IMR-90 (cell line): ENCODE measurements at regions not wholly inside any gene's neighbourhood (a gene's known extent, or its start where the extent isn't known, plus 50 kb on each side); places are given as distances from the start of the nearest gene placed in this dataset.

ENCODE experiments used
- ATAC-seq: fragments of 200-7000 bp; cut with Tn5 transposase; 2 replicates; pipeline ENCODE4 v1.9.1; 2020; ENCODE audit warnings: low read depth, mild to moderate bottlenecking, moderate library complexity
- BruUV-seq: library from RNA; stranded (reverse); fragments of 400-500 nt; replicated peaks from 2 replicates; lab custom pipeline; 2021; lab: Mats Ljungman, UMichigan
- CTCF ChIA-PET: fragments of 300-600 bp; formaldehyde crosslinking; extraction: SDS; loops from one replicate; lab custom pipeline; 2021; ENCODE audit warnings: antibody characterized with exemption; lab: Yijun Ruan, JAX
- POLR2A ChIA-PET: fragments of 300-600 bp; sonication (Branson Sonifier 250); formaldehyde crosslinking; loops from one replicate; lab custom pipeline; 2022; ENCODE audit warnings: antibody characterized with exemption; ENCODE audit not compliant: unreplicated experiment; lab: Charles Lee
- DNase-seq: peaks from one replicate; pipeline ENCODE4 v3.0.0; 2013
- H2AFZ ChIP-seq: replicated peaks from 2 replicates; pipeline ENCODE3; 2013; ENCODE audit warnings: low read length, mild to moderate bottlenecking; ENCODE audit not compliant: poor library complexity
- H2AK5ac ChIP-seq: 2 replicates; pipeline ENCODE4 v1.6.1; 2013; ENCODE audit warnings: low read depth, low read length, inconsistent platforms
- H2AK9ac ChIP-seq: replicated peaks from 2 replicates; pipeline ENCODE3; 2013; ENCODE audit warnings: mild to moderate bottlenecking, low read depth, low read length, moderate library complexity; ENCODE audit not compliant: poor library complexity
- H2BK120ac ChIP-seq: 2 replicates; pipeline ENCODE4 v1.6.1; 2013; ENCODE audit warnings: low read depth, low read length, inconsistent platforms
- H2BK15ac ChIP-seq: 3 replicates; pipeline ENCODE4 v1.6.1; 2013; ENCODE audit warnings: low read depth, low read length, inconsistent platforms
- H2BK20ac ChIP-seq: 2 replicates; pipeline ENCODE4 v1.6.1; 2013; ENCODE audit warnings: low read depth, mild to moderate bottlenecking, inconsistent platforms, low read length, moderate library complexity
- H2BK5ac ChIP-seq: 2 replicates; pipeline ENCODE4 v1.6.1; 2013; ENCODE audit warnings: mild to moderate bottlenecking, low read depth, low read length, inconsistent platforms; ENCODE audit not compliant: poor library complexity, severe bottlenecking
- H3K14ac ChIP-seq: replicated peaks from 2 replicates; pipeline ENCODE4 v1.6.1; 2013; ENCODE audit warnings: low read depth, low read length, inconsistent platforms
- H3K18ac ChIP-seq: 2 replicates; pipeline ENCODE4 v1.6.1; 2013; ENCODE audit warnings: low read depth, low read length, control low read depth
- H3K23ac ChIP-seq: 2 replicates; pipeline ENCODE4 v1.6.1; 2013; ENCODE audit warnings: low read depth, low read length, inconsistent platforms
- H3K27ac ChIP-seq: 2 replicates; pipeline ENCODE4 v1.5.1; 2013; ENCODE audit warnings: mild to moderate bottlenecking, control low read depth, low read length; ENCODE audit not compliant: insufficient read depth
- H3K27me3 ChIP-seq: 2 replicates; pipeline ENCODE4 v1.6.1; 2013; ENCODE audit warnings: low read length; ENCODE audit not compliant: control insufficient read depth, insufficient read depth
- H3K36me3 ChIP-seq: 2 replicates; pipeline ENCODE4 v1.6.1; 2013; ENCODE audit warnings: low read length, mixed read lengths; ENCODE audit not compliant: control insufficient read depth, insufficient read depth
- H3K4ac ChIP-seq: 2 replicates; pipeline ENCODE4 v1.6.1; 2013; ENCODE audit warnings: low read depth, low read length, inconsistent platforms
- H3K4me1 ChIP-seq: 2 replicates; pipeline ENCODE4 v1.6.1; 2013; ENCODE audit warnings: low read length, mixed read lengths; ENCODE audit not compliant: control insufficient read depth, insufficient read depth
- H3K4me2 ChIP-seq: 2 replicates; pipeline ENCODE4 v1.6.1; 2013; ENCODE audit warnings: low read depth, mild to moderate bottlenecking, control low read depth, low read length, moderate library complexity
- H3K4me3 ChIP-seq: 2 replicates; pipeline ENCODE4 v1.5.1; 2013; ENCODE audit warnings: low read depth, mild to moderate bottlenecking, control low read depth, low read length, moderate library complexity; ENCODE audit not compliant: insufficient read depth
- H3K56ac ChIP-seq: 2 replicates; pipeline ENCODE4 v1.6.1; 2013; ENCODE audit warnings: low read length, inconsistent platforms; ENCODE audit not compliant: insufficient read depth; ENCODE audit errors: extremely low read depth
- H3K79me1 ChIP-seq, 2 experiments: 2 replicates each; pipeline ENCODE4 v1.6.1; 2013; ENCODE audit warnings: low read length in 2 of 2, inconsistent platforms in 1 of 2, low read depth in 1 of 2
- H3K9ac ChIP-seq: 2 replicates; pipeline ENCODE4 v1.6.1; 2013; ENCODE audit warnings: low read depth, low read length, control low read depth
- H3K9me1 ChIP-seq: 2 replicates; pipeline ENCODE4 v1.6.1; 2013; ENCODE audit warnings: low read length, inconsistent platforms; ENCODE audit not compliant: insufficient read depth
- H3K9me3 ChIP-seq: 2 replicates; pipeline ENCODE4 v1.6.1; 2013; ENCODE audit warnings: low read length; ENCODE audit not compliant: control insufficient read depth, insufficient read depth
- H4K20me1 ChIP-seq: 2 replicates; pipeline ENCODE4 v1.6.1; 2013; ENCODE audit warnings: low read length, inconsistent platforms; ENCODE audit not compliant: insufficient read depth
- H4K5ac ChIP-seq: 2 replicates; pipeline ENCODE4 v1.6.1; 2013; ENCODE audit warnings: mild to moderate bottlenecking, low read depth, low read length, control low read depth
- H4K8ac ChIP-seq, 2 experiments: 2 replicates each; pipeline ENCODE4 v1.6.1; 2013; ENCODE audit warnings: low read depth in 2 of 2, low read length in 2 of 2, control low read depth in 1 of 2, inconsistent platforms in 1 of 2
- H4K91ac ChIP-seq: 2 replicates; pipeline ENCODE4 v1.6.1; 2013; ENCODE audit warnings: low read depth, low read length, inconsistent platforms; ENCODE audit not compliant: insufficient read depth
- BHLHE40 ChIP-seq: fragments of 150-350 bp; IDR thresholded peaks from 2 replicates; pipeline ENCODE4 v1.6.1; 2016; ENCODE audit warnings: mild to moderate bottlenecking, low read depth, low read length
- CEBPB ChIP-seq: IDR thresholded peaks from 2 replicates; pipeline ENCODE4 v1.6.1; 2012; ENCODE audit warnings: low read depth, low read length, improper control_type of control experiment
- CHD1 ChIP-seq: IDR thresholded peaks from 2 replicates; pipeline ENCODE4 v1.6.1; 2012; ENCODE audit warnings: low read depth, low read length, improper control_type of control experiment
- MXI1 ChIP-seq: IDR thresholded peaks from 2 replicates; pipeline ENCODE4 v1.6.1; 2012; ENCODE audit warnings: low read depth, mild to moderate bottlenecking, low read length, moderate library complexity, borderline replicate concordance
- NFE2L2 ChIP-seq: fragments of 150-350 bp; IDR thresholded peaks from 2 replicates; pipeline ENCODE4 v1.6.1; 2016; ENCODE audit warnings: low read depth, mild to moderate bottlenecking, low read length
- RAD21 ChIP-seq: IDR thresholded peaks from 2 replicates; pipeline ENCODE4 v1.6.1; 2012; ENCODE audit warnings: low read length, improper control_type of control experiment
- RFX5 ChIP-seq: IDR thresholded peaks from 2 replicates; pipeline ENCODE4 v1.8.0; 2012; ENCODE audit warnings: low read depth, mild to moderate bottlenecking, low read length, moderate library complexity
- SMC3 ChIP-seq: fragments of 150-350 bp; IDR thresholded peaks from 2 replicates; pipeline ENCODE4 v1.6.1; 2016; ENCODE audit warnings: low read depth, mild to moderate bottlenecking, antibody characterized with exemption, low read length, moderate library complexity
- WGBS, 2 experiments: methylation state at CpG; one replicate each; pipeline versions ENCODE4 v1.1.5 to v1.1.7; 2013; ENCODE audit warnings: missing lambda C conversion rate in 2 of 2; ENCODE audit not compliant: insufficient read length in 1 of 2; ENCODE audit errors: extremely low coverage in 2 of 2; 5-methylcytosine and 5-hydroxymethylcytosine counted together
- dilution Hi-C: fragments of 300-500 bp; cut with HindIII; formaldehyde crosslinking; loops from one replicate; pipeline ENCODE4 v1.14.3; 2018; ENCODE audit warnings: low sequenced_read_pairs; ENCODE audit not compliant: unreplicated experiment
- in situ Hi-C: fragments of 300-500 bp; cut with MboI; formaldehyde crosslinking; loops from 3 replicates; pipeline ENCODE4 v1.14.3; 2019; ENCODE audit warnings: low sequenced_read_pairs, inconsistent platforms, mixed read lengths
- intact Hi-C: fragments of 100-400 bp; cut with micrococcal nuclease; formaldehyde crosslinking; loops from 2 replicates; pipeline ENCODE4 v1.10.0; 2022
- TF ChIP-seq, protein P1 (sequence below): conservative IDR thresholded peaks from 2 replicates; pipeline ENCODE4 v1.5.1; 2012; ENCODE audit warnings: mild to moderate bottlenecking, low read depth, low read length, improper control_type of control experiment
- TF ChIP-seq, protein P2 (sequence below): fragments of 150-350 bp; IDR thresholded peaks from 2 replicates; pipeline ENCODE4 v1.6.1; 2016; ENCODE audit warnings: low read depth, mild to moderate bottlenecking, low read length, moderate library complexity, borderline replicate concordance
- TF ChIP-seq, protein P3 (sequence below): fragments of 150-350 bp; IDR thresholded peaks from 2 replicates; pipeline ENCODE4 v1.6.1; 2017; ENCODE audit warnings: mild to moderate bottlenecking, antibody characterized with exemption, low read length, low read depth

DNA sequence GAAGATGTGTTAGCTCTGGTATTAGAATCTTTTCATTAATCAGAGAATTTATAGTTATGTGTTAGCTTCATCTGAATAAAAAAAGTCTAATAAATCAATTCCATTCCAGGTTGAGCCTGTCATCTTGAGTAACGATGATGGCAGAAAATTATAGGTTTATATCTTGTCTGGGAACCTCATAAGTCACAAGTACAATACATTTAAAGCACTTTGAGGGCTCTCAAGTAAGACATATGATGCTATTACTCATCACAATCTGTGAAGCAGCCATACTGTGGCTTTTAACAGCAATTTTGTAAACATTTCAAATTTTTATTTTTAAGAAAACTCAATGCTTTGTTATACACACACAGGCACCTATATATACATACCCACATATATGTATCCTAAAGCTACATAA lies 484.1 kb upstream of the VRK2 start:
- Histone ChIP-seq H4K5ac (no peak overlapping the region), H3K4me2 (no peak overlapping the region), H4K8ac (no peak overlapping the region), H2BK20ac (no peak overlapping the region), H2AFZ (no peak overlapping the region), H3K18ac (no peak overlapping the region), H3K27ac (no peak overlapping the region), H3K4ac (no peak overlapping the region), H4K20me1 (no peaks in the 10 kb centered on the region), H3K14ac (no peak overlapping the region), H3K4me3 (no peak overlapping the region), H3K23ac (no peak overlapping the region), H3K9ac (no peak overlapping the region), H3K56ac (no peak overlapping the region), H2AK9ac (no peak overlapping the region), H4K91ac (no peak overlapping the region), H3K36me3 (no peaks in the 10 kb centered on the region), H2BK120ac (no peak overlapping the region), H3K4me1 (no peaks in the 10 kb centered on the region), H3K9me1 (no peaks in the 10 kb centered on the region), H2BK15ac (no peak overlapping the region), H2AK5ac (no peak overlapping the region), H3K9me3 (no peaks in the 10 kb centered on the region), H2BK5ac (no peak overlapping the region), H3K79me1 (no peaks in the 10 kb centered on the region), H3K27me3 (no peaks in the 10 kb centered on the region)
- ATAC-seq, result no peak
- no TSS peak for BruUV-seq
- intact Hi-C loops (no loop called here), in situ Hi-C loops (no loop called here), dilution Hi-C loops (no loop called here)
- no CpG with 5 or more reads among the region's 1 CpG for WGBS, 2 experiments
- CTCF ChIA-PET, result interaction anchor here (1.0 kb wide), 1 partner anchor 13 kb away, joined by 3 read pairs; no protein-coding TSS in a partner anchor
- TF ChIP-seq NFE2L2 (no peak), CEBPB (no peak), CHD1 (no peak), SMC3 (no peak), RAD21 (no peak), RFX5 (no peak), BHLHE40 (no peak), MXI1 (no peak)
- TF ChIP-seq, protein P1, sequence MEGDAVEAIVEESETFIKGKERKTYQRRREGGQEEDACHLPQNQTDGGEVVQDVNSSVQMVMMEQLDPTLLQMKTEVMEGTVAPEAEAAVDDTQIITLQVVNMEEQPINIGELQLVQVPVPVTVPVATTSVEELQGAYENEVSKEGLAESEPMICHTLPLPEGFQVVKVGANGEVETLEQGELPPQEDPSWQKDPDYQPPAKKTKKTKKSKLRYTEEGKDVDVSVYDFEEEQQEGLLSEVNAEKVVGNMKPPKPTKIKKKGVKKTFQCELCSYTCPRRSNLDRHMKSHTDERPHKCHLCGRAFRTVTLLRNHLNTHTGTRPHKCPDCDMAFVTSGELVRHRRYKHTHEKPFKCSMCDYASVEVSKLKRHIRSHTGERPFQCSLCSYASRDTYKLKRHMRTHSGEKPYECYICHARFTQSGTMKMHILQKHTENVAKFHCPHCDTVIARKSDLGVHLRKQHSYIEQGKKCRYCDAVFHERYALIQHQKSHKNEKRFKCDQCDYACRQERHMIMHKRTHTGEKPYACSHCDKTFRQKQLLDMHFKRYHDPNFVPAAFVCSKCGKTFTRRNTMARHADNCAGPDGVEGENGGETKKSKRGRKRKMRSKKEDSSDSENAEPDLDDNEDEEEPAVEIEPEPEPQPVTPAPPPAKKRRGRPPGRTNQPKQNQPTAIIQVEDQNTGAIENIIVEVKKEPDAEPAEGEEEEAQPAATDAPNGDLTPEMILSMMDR, result no peak
- TF ChIP-seq, protein P2, sequence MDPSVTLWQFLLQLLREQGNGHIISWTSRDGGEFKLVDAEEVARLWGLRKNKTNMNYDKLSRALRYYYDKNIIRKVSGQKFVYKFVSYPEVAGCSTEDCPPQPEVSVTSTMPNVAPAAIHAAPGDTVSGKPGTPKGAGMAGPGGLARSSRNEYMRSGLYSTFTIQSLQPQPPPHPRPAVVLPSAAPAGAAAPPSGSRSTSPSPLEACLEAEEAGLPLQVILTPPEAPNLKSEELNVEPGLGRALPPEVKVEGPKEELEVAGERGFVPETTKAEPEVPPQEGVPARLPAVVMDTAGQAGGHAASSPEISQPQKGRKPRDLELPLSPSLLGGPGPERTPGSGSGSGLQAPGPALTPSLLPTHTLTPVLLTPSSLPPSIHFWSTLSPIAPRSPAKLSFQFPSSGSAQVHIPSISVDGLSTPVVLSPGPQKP, result no peak
- TF ChIP-seq, protein P3, sequence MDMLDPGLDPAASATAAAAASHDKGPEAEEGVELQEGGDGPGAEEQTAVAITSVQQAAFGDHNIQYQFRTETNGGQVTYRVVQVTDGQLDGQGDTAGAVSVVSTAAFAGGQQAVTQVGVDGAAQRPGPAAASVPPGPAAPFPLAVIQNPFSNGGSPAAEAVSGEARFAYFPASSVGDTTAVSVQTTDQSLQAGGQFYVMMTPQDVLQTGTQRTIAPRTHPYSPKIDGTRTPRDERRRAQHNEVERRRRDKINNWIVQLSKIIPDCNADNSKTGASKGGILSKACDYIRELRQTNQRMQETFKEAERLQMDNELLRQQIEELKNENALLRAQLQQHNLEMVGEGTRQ, result no peak
- POLR2A ChIA-PET, result no interaction called here
- no peak for DNase-seq
